Transverse colon (tissue), 4 donors: ENCODE measurements at regions not wholly inside any gene's neighbourhood (a gene's known extent, or its start where the extent isn't known, plus 50 kb on each side); places are given as distances from the start of the nearest gene placed in this dataset.

ENCODE experiments used
- CTCF ChIP-seq, 5 experiments: fragments of 200-600 bp in 3 of 5; fragments of 450-650 bp in 2 of 5; sonication (generic) in 3 of 5; IDR thresholded peaks; 1 replicate in 2 of 5; 2 replicates in 3 of 5; pipeline ENCODE4 v1.5.1; 2016 to 2017; ENCODE audit warnings: antibody characterized with exemption in 5 of 5, inconsistent platforms in 3 of 5, mild to moderate bottlenecking in 2 of 5, moderate library complexity in 1 of 5
- POLR2A ChIP-seq: fragments of 450-650 bp; IDR thresholded peaks from one replicate; pipeline ENCODE4 v1.6.1; 2016; ENCODE audit warnings: antibody characterized with exemption, mild to moderate bottlenecking, moderate library complexity
- POLR2AphosphoS5 ChIP-seq, 3 donors: sonication (generic); formaldehyde crosslinking; IDR thresholded peaks; one replicate each; pipeline ENCODE4 v1.6.1; 2016; ENCODE audit warnings: antibody characterized with exemption in 3 of 3

DNA sequence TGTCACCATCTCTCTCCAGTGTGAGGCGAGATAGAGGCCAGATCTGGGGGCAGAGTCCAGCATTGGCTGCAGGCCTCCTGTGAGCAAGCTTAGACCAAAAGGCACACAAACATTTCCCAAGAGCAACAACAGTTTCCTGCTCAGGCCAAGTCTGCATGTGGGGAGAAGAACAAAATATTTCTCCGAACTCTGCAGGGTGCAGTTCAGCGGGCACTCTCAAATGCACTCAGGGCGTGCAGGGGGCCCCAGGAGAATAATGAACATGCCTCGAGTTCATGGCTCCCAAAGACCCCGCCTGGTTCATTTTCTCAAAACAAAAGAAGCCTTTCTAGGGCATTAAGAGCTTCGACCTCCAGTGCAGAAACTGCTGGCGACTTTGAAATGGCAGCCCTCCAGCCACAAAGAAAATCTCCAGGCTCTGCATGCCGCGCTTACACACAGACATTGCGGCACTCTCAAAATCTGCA, 57.8 kb upstream of the HELT start:
- TF ChIP-seq CTCF (IDR thresholded peaks at IDR 0.05) (no peak), POLR2A (no peak), POLR2AphosphoS5 (IDR thresholded peaks at IDR 0.05) (no peak)
